CD4-positive, alpha-beta T cell (primary cell): ENCODE measurements at regions not wholly inside any gene's neighbourhood (a gene's known extent, or its start where the extent isn't known, plus 50 kb on each side); places are given as distances from the start of the nearest gene placed in this dataset.

Experiments used
- ATAC-seq: fragments of 200-7000 bp; cut with Tn5 transposase; one replicate; pipeline ENCODE4 v1.10.0; 2022; ENCODE audit warnings: mild to moderate bottlenecking; ENCODE audit not compliant: poor library complexity
- CTCF ChIA-PET: fragments of 350-600 bp; sonication (Branson Sonifier 250); formaldehyde crosslinking; loops from one replicate; lab custom pipeline; 2021; ENCODE audit warnings: antibody characterized with exemption, inconsistent platforms; lab: Charles Lee
- POLR2A ChIA-PET: fragments of 350-600 bp; sonication (Branson Sonifier 250); formaldehyde crosslinking; loops from one replicate; lab custom pipeline; 2021; ENCODE audit warnings: antibody characterized with exemption, inconsistent platforms; lab: Charles Lee
- DNase-seq, 14 experiments: peaks; one replicate each; pipeline ENCODE4 v3.0.0-alpha.2; 2013 to 2020; ENCODE audit warnings: mixed read lengths in 2 of 14
- H3K27ac ChIP-seq, 2 donors: one replicate each; pipeline versions ENCODE4 v1.5.1 to v1.7.0; 2013; ENCODE audit warnings: low read length in 2 of 2, low read depth in 1 of 2, mild to moderate bottlenecking in 1 of 2
- H3K27me3 ChIP-seq, 2 experiments: 1 replicate in 1 of 2; 2 replicates in 1 of 2; pipeline versions ENCODE4 v1.6.1 to v1.7.0; 2013; ENCODE audit warnings: low read length in 2 of 2, control low read depth in 1 of 2, mild to moderate bottlenecking in 1 of 2, moderate library complexity in 1 of 2; ENCODE audit not compliant: insufficient read depth in 2 of 2, control insufficient read depth in 1 of 2
- H3K36me3 ChIP-seq: one replicate; pipeline ENCODE4 v1.6.1; 2013; ENCODE audit warnings: low read length, control low read depth; ENCODE audit not compliant: insufficient read depth
- H3K4me1 ChIP-seq: one replicate; pipeline ENCODE4 v1.6.1; 2013; ENCODE audit warnings: low read length, control low read depth; ENCODE audit not compliant: insufficient read depth
- H3K4me3 ChIP-seq: one replicate; pipeline ENCODE4 v1.5.1; 2013; ENCODE audit warnings: mild to moderate bottlenecking, low read length, moderate library complexity
- H3K9me3 ChIP-seq, 2 experiments: 1 replicate in 1 of 2; 2 replicates in 1 of 2; pipeline versions ENCODE4 v1.6.1 to v1.7.0; 2013; ENCODE audit warnings: low read length in 2 of 2, mild to moderate bottlenecking in 2 of 2, control low read depth in 1 of 2, moderate library complexity in 1 of 2; ENCODE audit not compliant: control insufficient read depth in 1 of 2, insufficient read depth in 1 of 2
- H3K27ac Mint-ChIP-seq: one replicate; pipeline ENCODE4 v1.8.0; 2020; ENCODE audit warnings: mixed read lengths
- H3K27me3 Mint-ChIP-seq: one replicate; pipeline ENCODE4 v1.8.0; 2021; ENCODE audit warnings: mixed read lengths
- H3K36me3 Mint-ChIP-seq: one replicate; pipeline ENCODE4 v1.8.0; 2021; ENCODE audit warnings: low read depth, mixed read lengths
- H3K4me1 Mint-ChIP-seq: one replicate; pipeline ENCODE4 v1.8.0; 2021; ENCODE audit warnings: low read depth, mixed read lengths
- H3K4me3 Mint-ChIP-seq: one replicate; pipeline ENCODE4 v1.8.0; 2020; ENCODE audit warnings: mild to moderate bottlenecking, mixed read lengths
- H3K9me3 Mint-ChIP-seq: one replicate; pipeline ENCODE4 v1.8.0; 2020; ENCODE audit warnings: mixed read lengths
- intact Hi-C, 2 experiments: fragments of 100-400 bp; cut with DNase I in 1 of 2; cut with micrococcal nuclease in 1 of 2; formaldehyde crosslinking; loops; one replicate each; pipeline versions ENCODE4 v1.15.1 to v1.9.0; 2023 to 2025; cut with DNase I, micrococcal nuclease
- TF ChIP-seq, protein P1 (sequence below): fragments of 200-600 bp; IDR thresholded peaks from one replicate; pipeline ENCODE4 v1.8.0; 2022; ENCODE audit warnings: antibody characterized with exemption, mild to moderate bottlenecking

DNA sequence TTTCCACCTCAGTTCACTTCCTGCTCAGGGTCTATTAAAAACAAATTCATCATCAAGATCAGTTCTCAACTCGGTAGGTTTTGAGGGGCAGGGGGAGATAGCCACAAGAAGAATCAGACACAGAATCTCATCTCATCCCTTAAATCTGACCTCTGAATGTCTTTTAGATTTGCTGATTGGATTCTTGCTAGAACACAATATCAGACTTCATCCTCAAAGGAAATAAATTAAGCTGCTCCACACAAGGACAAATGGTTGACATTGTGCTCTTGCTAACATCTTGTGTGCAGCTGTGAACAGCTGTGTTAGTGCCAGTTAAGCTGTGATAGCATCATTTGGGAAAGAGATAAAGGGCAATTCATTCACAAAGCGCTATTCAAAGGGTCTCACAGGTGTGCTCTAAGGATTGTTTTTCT, 184.0 kb upstream of the ADAMTS9 start:
- Histone ChIP-seq H3K27ac (no peak overlapping the region), H3K4me3 (no peak overlapping the region), H3K4me1 (no peaks in the 10 kb centered on the region), H3K27me3 (no peaks in the 10 kb centered on the region), H3K9me3 (no peaks in the 10 kb centered on the region), H3K36me3 (no peaks in the 10 kb centered on the region)
- H3K4me3 Mint-ChIP-seq = no peak overlapping the region
- H3K27ac Mint-ChIP-seq = no peak overlapping the region
- CTCF ChIA-PET = no interaction called here
- POLR2A ChIA-PET = interaction anchor here (0.5 kb wide), 1 partner anchor 10 kb away, joined by 3 read pairs; no protein-coding TSS in a partner anchor
- TF ChIP-seq, protein P1, sequence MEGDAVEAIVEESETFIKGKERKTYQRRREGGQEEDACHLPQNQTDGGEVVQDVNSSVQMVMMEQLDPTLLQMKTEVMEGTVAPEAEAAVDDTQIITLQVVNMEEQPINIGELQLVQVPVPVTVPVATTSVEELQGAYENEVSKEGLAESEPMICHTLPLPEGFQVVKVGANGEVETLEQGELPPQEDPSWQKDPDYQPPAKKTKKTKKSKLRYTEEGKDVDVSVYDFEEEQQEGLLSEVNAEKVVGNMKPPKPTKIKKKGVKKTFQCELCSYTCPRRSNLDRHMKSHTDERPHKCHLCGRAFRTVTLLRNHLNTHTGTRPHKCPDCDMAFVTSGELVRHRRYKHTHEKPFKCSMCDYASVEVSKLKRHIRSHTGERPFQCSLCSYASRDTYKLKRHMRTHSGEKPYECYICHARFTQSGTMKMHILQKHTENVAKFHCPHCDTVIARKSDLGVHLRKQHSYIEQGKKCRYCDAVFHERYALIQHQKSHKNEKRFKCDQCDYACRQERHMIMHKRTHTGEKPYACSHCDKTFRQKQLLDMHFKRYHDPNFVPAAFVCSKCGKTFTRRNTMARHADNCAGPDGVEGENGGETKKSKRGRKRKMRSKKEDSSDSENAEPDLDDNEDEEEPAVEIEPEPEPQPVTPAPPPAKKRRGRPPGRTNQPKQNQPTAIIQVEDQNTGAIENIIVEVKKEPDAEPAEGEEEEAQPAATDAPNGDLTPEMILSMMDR = no peak
- peaks cover 3% of the 10 kb centered on the region for H3K9me3 Mint-ChIP-seq
- H3K36me3 Mint-ChIP-seq = no peaks in the 10 kb centered on the region
- intact Hi-C loops = no loop called here
- no peaks in the 10 kb centered on the region for H3K27me3 Mint-ChIP-seq
- H3K4me1 Mint-ChIP-seq = no peaks in the 10 kb centered on the region
- no peak for DNase-seq
- no peak for ATAC-seq

DNA sequence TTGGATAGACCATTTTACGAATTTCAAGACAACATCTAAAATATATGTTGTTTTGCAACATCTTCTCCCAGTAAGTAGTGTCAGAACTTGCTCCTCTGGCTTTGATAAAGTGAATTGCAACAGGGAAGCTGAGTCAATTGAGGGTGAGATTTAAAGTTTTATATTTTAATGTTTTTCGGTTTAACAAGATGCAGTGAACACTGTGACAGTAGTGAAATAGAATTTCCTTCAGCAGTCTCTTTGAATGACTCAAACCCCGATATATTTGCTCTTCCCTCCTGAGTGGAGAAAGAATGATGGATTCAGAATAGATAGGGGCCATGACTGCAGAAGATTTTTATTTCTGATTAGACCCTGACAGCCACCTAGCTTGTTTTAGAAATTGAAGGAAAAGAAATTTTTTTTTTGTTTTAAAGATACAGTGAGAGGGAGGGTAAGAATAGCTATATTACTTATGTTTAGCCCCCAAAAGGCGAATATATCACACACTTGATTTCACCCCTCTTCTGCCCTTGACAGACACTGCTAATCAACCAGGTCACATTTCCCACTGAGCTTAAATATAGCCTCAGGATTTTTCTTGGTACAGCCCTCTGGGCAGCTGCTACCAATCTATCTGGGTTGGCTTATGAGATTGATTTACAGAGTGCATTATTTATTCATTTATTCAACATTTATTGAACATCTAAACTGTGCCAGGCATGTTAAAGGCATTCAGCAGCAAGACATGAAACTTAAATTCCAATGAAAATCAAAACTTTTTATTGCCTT, 183.3 kb upstream of the ADAMTS9 start:
- CTCF ChIA-PET = no interaction called here

DNA sequence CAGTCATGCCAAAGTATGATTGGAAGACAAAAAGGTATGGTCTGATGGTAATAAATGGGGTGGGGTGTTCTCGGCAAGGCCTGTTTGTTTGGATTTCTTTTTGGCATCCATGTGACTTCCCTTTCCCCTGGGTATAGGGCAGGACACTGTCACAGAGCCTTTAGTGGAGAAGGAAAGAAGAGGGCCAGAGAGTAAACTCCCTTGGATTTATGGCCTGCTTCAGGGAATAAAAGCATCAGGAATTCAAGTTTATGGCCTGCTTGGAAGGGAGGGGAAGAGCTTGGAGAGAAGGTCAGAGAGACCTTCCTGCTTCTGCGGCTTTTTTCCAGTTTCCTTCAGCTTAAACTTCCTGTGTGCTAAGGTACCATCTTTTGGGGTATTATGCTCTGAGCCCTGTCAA, 179.4 kb upstream of the ADAMTS9 start:
- intact Hi-C loops = no loop called here
- CTCF ChIA-PET = no interaction called here
- Mint-ChIP-seq H3K4me3 (no peak overlapping the region), H3K4me1 (no peaks in the 10 kb centered on the region), H3K9me3 (peaks cover 3% of the 10 kb centered on the region), H3K36me3 (no peaks in the 10 kb centered on the region), H3K27me3 (no peaks in the 10 kb centered on the region), H3K27ac (no peak overlapping the region)
- Histone ChIP-seq H3K9me3 (no peaks in the 10 kb centered on the region), H3K4me3 (no peak overlapping the region), H3K27me3 (no peaks in the 10 kb centered on the region), H3K27ac (no peak overlapping the region), H3K36me3 (no peaks in the 10 kb centered on the region), H3K4me1 (no peaks in the 10 kb centered on the region)
- no peak for DNase-seq
- TF ChIP-seq, protein P1 = no peak
- no peak for ATAC-seq
- POLR2A ChIA-PET = no interaction called here

More for the DNA sequence above, 183.3 kb upstream of the ADAMTS9 start:
- no peak overlapping the region for H3K27ac ChIP-seq
- ATAC-seq = no peak
- H3K4me3 ChIP-seq = no peak overlapping the region
- H3K9me3 ChIP-seq = no peaks in the 10 kb centered on the region
- Mint-ChIP-seq H3K27ac (no peak overlapping the region), H3K4me1 (no peaks in the 10 kb centered on the region), H3K9me3 (peaks cover 3% of the 10 kb centered on the region), H3K4me3 (no peak overlapping the region), H3K27me3 (no peaks in the 10 kb centered on the region), H3K36me3 (no peaks in the 10 kb centered on the region)
- no peaks in the 10 kb centered on the region for H3K4me1 ChIP-seq
- TF ChIP-seq, protein P1 = no peak
- intact Hi-C loops = no loop called here
- no peaks in the 10 kb centered on the region for H3K36me3 ChIP-seq
- no peaks in the 10 kb centered on the region for H3K27me3 ChIP-seq
- POLR2A ChIA-PET = interaction anchor here (0.5 kb wide), 1 partner anchor 9 kb away, joined by 3 read pairs; no protein-coding TSS in a partner anchor
- no peak for DNase-seq
